OCI-LY1 (cell line): ENCODE measurements at regions not wholly inside any gene's neighbourhood (a gene's known extent, or its start where the extent isn't known, plus 50 kb on each side); places are given as distances from the start of the nearest gene placed in this dataset.

Experiments used
- CTCF ChIP-seq: fragments of 200-600 bp; sonication (generic), shearing (Covaris generic); IDR thresholded peaks from 2 replicates; pipeline ENCODE4 v1.5.1; 2017; ENCODE audit warnings: mild to moderate bottlenecking, antibody characterized with exemption, low read length, moderate library complexity, mixed read lengths
- EZH2 ChIP-seq: fragments of 200-600 bp; sonication (generic), shearing (Covaris generic); IDR thresholded peaks from 2 replicates; pipeline ENCODE4 v1.8.0; 2017; ENCODE audit warnings: borderline replicate concordance, mixed run types, mild to moderate bottlenecking, antibody characterized with exemption, low read length, moderate library complexity, mixed read lengths

- TF ChIP-seq CTCF = no peak
- no peak for TF ChIP-seq EZH2
Measured at GRCh38 chr1:222284466-222284865, 263.4 kb downstream of the HHIPL2 start.
